GM12891 (cell line): ENCODE measurements at regions not wholly inside any gene's neighbourhood (a gene's known extent, or its start where the extent isn't known, plus 50 kb on each side); places are given as distances from the start of the nearest gene placed in this dataset.

Experiments used
- POLR2A ChIP-seq: IDR thresholded peaks from 2 replicates; pipeline ENCODE4 v1.6.1; 2011; ENCODE audit warnings: low read depth, low read length, control low read depth
- POLR2AphosphoS5 ChIP-seq: IDR thresholded peaks from 2 replicates; pipeline ENCODE4 v1.6.1; 2011; ENCODE audit warnings: low read depth, low read length, control low read depth
- TAF1 ChIP-seq: IDR thresholded peaks from 2 replicates; pipeline ENCODE4 v1.6.1; 2011; ENCODE audit warnings: low read depth, low read length, control low read depth

- TF ChIP-seq POLR2AphosphoS5 (no peak), POLR2A (no peak), TAF1 (no peak)
These were observed 327.0 kb upstream of the KLF4 start for GRCh38 chr9:107816561-107817021.
